ENCODE measurements at regions not wholly inside any gene's neighbourhood (a gene's known extent, or its start where the extent isn't known, plus 50 kb on each side); places are given as distances from the start of the nearest gene placed in this dataset.

DNA sequence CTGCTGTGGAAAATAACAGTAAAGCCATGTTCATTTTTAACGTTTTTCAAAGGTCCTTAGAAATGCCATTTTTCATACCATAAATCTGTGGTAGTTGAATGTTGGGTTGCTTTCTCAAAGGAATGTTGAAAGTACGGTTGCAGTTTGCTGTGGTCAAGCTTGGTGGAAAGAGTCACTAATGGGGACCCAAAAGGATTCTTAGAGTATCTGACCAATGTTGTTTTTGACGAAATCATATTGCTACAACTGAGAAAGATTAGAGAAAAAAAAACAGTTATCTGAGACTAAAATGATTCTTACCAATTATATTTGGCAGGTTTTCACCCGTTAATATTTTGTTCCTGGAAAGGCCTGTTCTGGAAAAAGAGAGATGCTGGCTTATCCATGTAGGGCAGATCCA lies 439.5 kb upstream of the ETAA1 start:
- TF ChIP-seq, protein P1, sequence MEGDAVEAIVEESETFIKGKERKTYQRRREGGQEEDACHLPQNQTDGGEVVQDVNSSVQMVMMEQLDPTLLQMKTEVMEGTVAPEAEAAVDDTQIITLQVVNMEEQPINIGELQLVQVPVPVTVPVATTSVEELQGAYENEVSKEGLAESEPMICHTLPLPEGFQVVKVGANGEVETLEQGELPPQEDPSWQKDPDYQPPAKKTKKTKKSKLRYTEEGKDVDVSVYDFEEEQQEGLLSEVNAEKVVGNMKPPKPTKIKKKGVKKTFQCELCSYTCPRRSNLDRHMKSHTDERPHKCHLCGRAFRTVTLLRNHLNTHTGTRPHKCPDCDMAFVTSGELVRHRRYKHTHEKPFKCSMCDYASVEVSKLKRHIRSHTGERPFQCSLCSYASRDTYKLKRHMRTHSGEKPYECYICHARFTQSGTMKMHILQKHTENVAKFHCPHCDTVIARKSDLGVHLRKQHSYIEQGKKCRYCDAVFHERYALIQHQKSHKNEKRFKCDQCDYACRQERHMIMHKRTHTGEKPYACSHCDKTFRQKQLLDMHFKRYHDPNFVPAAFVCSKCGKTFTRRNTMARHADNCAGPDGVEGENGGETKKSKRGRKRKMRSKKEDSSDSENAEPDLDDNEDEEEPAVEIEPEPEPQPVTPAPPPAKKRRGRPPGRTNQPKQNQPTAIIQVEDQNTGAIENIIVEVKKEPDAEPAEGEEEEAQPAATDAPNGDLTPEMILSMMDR (IDR thresholded peaks at IDR 0.05), result no peak
- no peak for DNase-seq (ENCODE audit: low spot score)
- H3K27ac ChIP-seq, result no peak overlapping the region
- H3K4me3 ChIP-seq, result no peak overlapping the region

DNA sequence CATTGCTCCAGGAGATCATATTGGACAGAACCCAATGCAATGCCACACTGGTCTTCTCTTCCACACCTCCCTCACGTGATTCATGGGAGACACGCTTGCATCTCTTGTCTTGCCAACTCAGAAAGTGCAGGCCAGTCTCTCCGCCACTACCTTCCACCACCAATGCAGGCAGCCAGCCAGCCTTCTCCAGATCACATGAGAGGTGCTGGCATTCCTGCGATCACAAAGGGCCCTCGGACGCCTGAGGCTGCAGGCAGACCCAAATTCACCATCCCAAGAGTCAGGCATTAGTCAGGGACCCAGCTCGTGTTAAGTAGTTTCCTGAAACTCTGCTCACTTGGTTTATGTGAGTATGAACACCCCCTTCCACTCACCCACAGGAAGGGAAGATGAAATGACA lies 437.0 kb upstream of the ETAA1 start:
- TF ChIP-seq, protein P1 (IDR thresholded peaks at IDR 0.05), result no peak
- no peak overlapping the region for H3K27ac ChIP-seq
- no peak for DNase-seq (ENCODE audit: low spot score)
- no peak overlapping the region for H3K4me3 ChIP-seq

DNA sequence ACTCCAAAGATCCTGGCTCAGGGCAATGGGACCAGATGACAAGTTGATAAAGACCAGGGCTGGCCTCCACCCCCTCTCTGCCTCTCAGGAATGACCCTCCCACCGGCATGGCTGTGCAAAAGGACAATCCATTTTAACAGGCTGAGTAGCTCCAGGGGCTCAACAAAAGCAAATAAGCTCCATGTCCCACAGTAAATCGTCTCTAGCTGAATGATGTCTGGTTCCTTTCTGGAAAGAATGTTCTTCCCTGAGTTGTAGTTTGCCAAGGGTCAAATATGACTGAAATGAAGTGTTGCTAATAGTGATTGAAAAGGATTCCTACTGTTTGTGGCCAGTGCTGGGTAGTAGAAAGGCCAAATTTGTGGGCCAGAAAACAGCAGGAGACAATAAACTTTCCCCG lies 434.4 kb upstream of the ETAA1 start:
- Histone ChIP-seq H3K4me3 (no peak overlapping the region), H3K27ac (no peak overlapping the region)
- DNase-seq (ENCODE audit: low spot score), result no peak

DNA sequence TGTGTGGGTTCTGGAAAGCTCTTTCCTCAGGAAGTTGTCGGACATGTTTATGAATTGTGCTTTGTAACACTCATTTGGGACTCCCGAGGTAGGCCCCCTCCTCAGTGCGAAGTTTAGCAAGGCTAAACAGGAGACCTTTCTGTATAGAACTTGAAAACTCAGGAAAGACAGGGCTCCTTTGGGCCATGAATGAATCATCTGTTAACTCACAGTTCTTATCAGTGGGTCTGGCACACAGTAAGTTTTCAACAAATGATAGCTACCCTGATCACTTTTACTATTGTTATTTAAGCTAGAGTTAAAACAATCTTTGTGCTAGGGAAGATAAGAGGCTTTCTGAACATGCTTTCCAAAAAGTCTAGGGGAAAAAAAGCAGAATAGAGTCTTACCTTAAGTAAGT lies 430.5 kb upstream of the ETAA1 start:
- H3K4me3 ChIP-seq, result no peak overlapping the region
- H3K27ac ChIP-seq, result no peak overlapping the region
- DNase-seq (ENCODE audit: low spot score), result no peak
- TF ChIP-seq, protein P1 (IDR thresholded peaks at IDR 0.05), result no peak

More for the DNA sequence above, 434.4 kb upstream of the ETAA1 start:
- TF ChIP-seq, protein P1 (IDR thresholded peaks at IDR 0.05), result no peak

DNA sequence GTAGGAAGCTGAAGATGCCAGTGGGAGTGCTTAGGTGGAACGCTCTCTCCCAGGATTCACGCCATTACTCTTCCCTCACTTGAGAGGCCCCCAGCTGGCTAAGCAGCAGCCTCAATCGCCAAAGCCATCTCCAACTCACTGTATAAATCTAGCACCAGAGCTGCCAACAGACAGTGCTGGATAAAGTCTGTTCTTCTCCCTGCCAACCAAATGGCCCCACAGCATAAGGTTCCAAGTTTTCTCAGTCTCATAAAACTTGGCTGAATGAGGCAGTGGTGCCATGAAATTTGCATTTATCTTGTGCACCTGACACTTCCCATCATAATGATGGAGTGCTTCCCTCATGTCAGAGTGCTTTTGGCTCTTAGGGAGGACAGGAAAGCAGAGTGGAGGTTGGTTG lies 428.2 kb upstream of the ETAA1 start:
- TF ChIP-seq, protein P1 (IDR thresholded peaks at IDR 0.05), result no peak
- no peak overlapping the region for H3K27ac ChIP-seq
- no peak for DNase-seq (ENCODE audit: low spot score)
- H3K4me3 ChIP-seq, result no peak overlapping the region

DNA sequence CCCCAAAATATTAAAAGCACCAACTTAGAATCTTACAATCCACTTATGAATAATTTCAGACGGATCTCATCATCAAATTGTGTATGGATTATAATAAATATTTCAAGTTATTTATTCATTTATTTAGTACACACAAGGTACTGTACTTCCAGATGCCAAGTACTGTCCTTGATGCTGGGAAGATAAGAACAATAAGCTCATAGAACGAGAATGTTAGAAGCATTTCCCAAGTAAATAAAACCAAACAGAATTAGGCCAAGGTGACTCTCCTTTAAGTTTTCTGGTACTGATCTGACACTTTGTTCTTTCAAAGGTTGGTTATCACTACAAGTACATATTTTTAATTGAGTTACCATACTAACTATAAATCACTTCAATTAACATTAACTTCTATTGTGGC lies 416.1 kb upstream of the ETAA1 start:
- no peak for DNase-seq (ENCODE audit: low spot score)
- H3K27ac ChIP-seq, result no peak overlapping the region
- TF ChIP-seq, protein P1 (IDR thresholded peaks at IDR 0.05), result no peak
- no peak overlapping the region for H3K4me3 ChIP-seq

DNA sequence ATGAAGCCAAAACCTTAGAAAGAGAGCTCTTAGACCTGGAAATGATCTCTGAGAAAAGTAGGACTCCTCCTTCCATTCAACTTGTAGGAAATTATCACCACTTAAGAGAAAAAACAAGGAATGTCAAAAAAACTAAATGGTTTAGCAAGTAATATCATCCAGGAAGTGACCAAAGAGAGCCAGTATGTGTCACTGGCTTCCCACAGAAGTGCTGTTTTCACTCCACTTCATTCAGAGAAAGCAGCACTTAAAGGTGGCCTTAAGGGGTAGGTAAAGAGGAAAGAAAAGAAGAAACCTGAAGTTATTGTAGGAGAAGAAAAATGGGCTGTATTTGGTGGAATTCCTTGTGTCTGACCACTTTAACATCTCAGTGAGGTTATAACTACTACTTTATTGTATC lies 414.4 kb upstream of the ETAA1 start:
- no peak overlapping the region for H3K27ac ChIP-seq
- TF ChIP-seq, protein P1 (IDR thresholded peaks at IDR 0.05), result no peak
- H3K4me3 ChIP-seq, result no peak overlapping the region
- no peak for DNase-seq (ENCODE audit: low spot score)

Data from coronary artery (tissue), 2 donors.